HL-60 (cell line): ENCODE measurements at regions not wholly inside any gene's neighbourhood (a gene's known extent, or its start where the extent isn't known, plus 50 kb on each side); places are given as distances from the start of the nearest gene placed in this dataset.

ENCODE experiments used
- DNase-seq, 2 experiments: peaks; one replicate each; pipeline ENCODE4 v3.0.0-alpha.2; 2010 to 2020; ENCODE audit warnings: low read depth in 1 of 2, low spot score in 1 of 2
- H3K27ac ChIP-seq: fragments of 250-450 bp; sonication (Bioruptor Pico); replicated peaks from 2 replicates; pipeline ENCODE4 v1.5.1; 2020; ENCODE audit warnings: mild to moderate bottlenecking, moderate library complexity
- H3K27me3 ChIP-seq: fragments of 250-450 bp; sonication (Bioruptor Pico); 2 replicates; pipeline ENCODE4 v1.5.1; 2021; ENCODE audit warnings: mild to moderate bottlenecking, moderate library complexity; ENCODE audit not compliant: insufficient read depth, poor library complexity, severe bottlenecking
- H3K4me3 ChIP-seq: replicated peaks from 2 replicates; pipeline ENCODE4 v1.5.1; 2011; ENCODE audit warnings: mild to moderate bottlenecking, control low read depth, low read length; ENCODE audit not compliant: insufficient read depth
- CTCF ChIP-seq: IDR thresholded peaks from one replicate; pipeline ENCODE4 v1.5.1; 2011; ENCODE audit warnings: low read length, control low read depth, inconsistent platforms; ENCODE audit not compliant: insufficient read depth
- GABPA ChIP-seq: IDR thresholded peaks from 2 replicates; pipeline ENCODE4 v1.6.1; 2012; ENCODE audit warnings: low read depth
- POLR2AphosphoS5 ChIP-seq: IDR thresholded peaks from 2 replicates; pipeline ENCODE4 v1.6.1; 2012; ENCODE audit warnings: low read depth
- REST ChIP-seq: IDR thresholded peaks from 2 replicates; pipeline ENCODE4 v1.6.1; 2012; ENCODE audit warnings: low read depth; ENCODE audit not compliant: insufficient replicate concordance
- SPI1 ChIP-seq: IDR thresholded peaks from 2 replicates; pipeline ENCODE4 v1.6.1; 2012; ENCODE audit warnings: low read depth, mild to moderate bottlenecking, borderline replicate concordance

GRCh38 chr5:112533362-112533761 is 114.3 kb upstream of the EPB41L4A start:
- no peak overlapping the region for H3K27ac ChIP-seq
- TF ChIP-seq REST (no peak), SPI1 (no peak), CTCF (no peak), POLR2AphosphoS5 (no peak), GABPA (no peak)
- no peak for DNase-seq
- no peaks in the 10 kb centered on the region for H3K27me3 ChIP-seq
- H3K4me3 ChIP-seq = no peak overlapping the region

- H3K27ac ChIP-seq = no peak overlapping the region
- TF ChIP-seq SPI1 = no peak
- TF ChIP-seq POLR2AphosphoS5 = no peak
- TF ChIP-seq REST = no peak
- TF ChIP-seq CTCF = no peak
- no peak for TF ChIP-seq GABPA
- no peak for DNase-seq
- no peak overlapping the region for H3K4me3 ChIP-seq
- H3K27me3 ChIP-seq = no peaks in the 10 kb centered on the region
Measured at GRCh38 chr5:112534067-112534583, 115.0 kb upstream of the EPB41L4A start.

- no peaks in the 10 kb centered on the region for H3K27me3 ChIP-seq
- TF ChIP-seq REST (no peak), CTCF (no peak), SPI1 (no peak), POLR2AphosphoS5 (no peak), GABPA (no peak)
- H3K27ac ChIP-seq = no peak overlapping the region
- no peak overlapping the region for H3K4me3 ChIP-seq
- no peak for DNase-seq
Measured at GRCh38 chr5:112534611-112535255, 115.7 kb upstream of the EPB41L4A start.
